IMR-90 (cell line): ENCODE measurements at regions not wholly inside any gene's neighbourhood (a gene's known extent, or its start where the extent isn't known, plus 50 kb on each side); places are given as distances from the start of the nearest gene placed in this dataset.

ENCODE experiments used
- ATAC-seq: fragments of 200-7000 bp; cut with Tn5 transposase; 2 replicates; pipeline ENCODE4 v1.9.1; 2020; ENCODE audit warnings: low read depth, mild to moderate bottlenecking, moderate library complexity
- BruUV-seq: library from RNA; stranded (reverse); fragments of 400-500 nt; replicated peaks from 2 replicates; lab custom pipeline; 2021; lab: Mats Ljungman, UMichigan
- CTCF ChIA-PET: fragments of 300-600 bp; formaldehyde crosslinking; extraction: SDS; loops from one replicate; lab custom pipeline; 2021; ENCODE audit warnings: antibody characterized with exemption; lab: Yijun Ruan, JAX
- POLR2A ChIA-PET: fragments of 300-600 bp; sonication (Branson Sonifier 250); formaldehyde crosslinking; loops from one replicate; lab custom pipeline; 2022; ENCODE audit warnings: antibody characterized with exemption; ENCODE audit not compliant: unreplicated experiment; lab: Charles Lee
- DNase-seq: peaks from one replicate; pipeline ENCODE4 v3.0.0; 2013
- H2AFZ ChIP-seq: replicated peaks from 2 replicates; pipeline ENCODE3; 2013; ENCODE audit warnings: low read length, mild to moderate bottlenecking; ENCODE audit not compliant: poor library complexity
- H2AK5ac ChIP-seq: 2 replicates; pipeline ENCODE4 v1.6.1; 2013; ENCODE audit warnings: low read depth, low read length, inconsistent platforms
- H2AK9ac ChIP-seq: replicated peaks from 2 replicates; pipeline ENCODE3; 2013; ENCODE audit warnings: mild to moderate bottlenecking, low read depth, low read length, moderate library complexity; ENCODE audit not compliant: poor library complexity
- H2BK120ac ChIP-seq: 2 replicates; pipeline ENCODE4 v1.6.1; 2013; ENCODE audit warnings: low read depth, low read length, inconsistent platforms
- H2BK15ac ChIP-seq: 3 replicates; pipeline ENCODE4 v1.6.1; 2013; ENCODE audit warnings: low read depth, low read length, inconsistent platforms
- H2BK20ac ChIP-seq: 2 replicates; pipeline ENCODE4 v1.6.1; 2013; ENCODE audit warnings: low read depth, mild to moderate bottlenecking, inconsistent platforms, low read length, moderate library complexity
- H2BK5ac ChIP-seq: 2 replicates; pipeline ENCODE4 v1.6.1; 2013; ENCODE audit warnings: mild to moderate bottlenecking, low read depth, low read length, inconsistent platforms; ENCODE audit not compliant: poor library complexity, severe bottlenecking
- H3K14ac ChIP-seq: replicated peaks from 2 replicates; pipeline ENCODE4 v1.6.1; 2013; ENCODE audit warnings: low read depth, low read length, inconsistent platforms
- H3K18ac ChIP-seq: 2 replicates; pipeline ENCODE4 v1.6.1; 2013; ENCODE audit warnings: low read depth, low read length, control low read depth
- H3K23ac ChIP-seq: 2 replicates; pipeline ENCODE4 v1.6.1; 2013; ENCODE audit warnings: low read depth, low read length, inconsistent platforms
- H3K27ac ChIP-seq: 2 replicates; pipeline ENCODE4 v1.5.1; 2013; ENCODE audit warnings: mild to moderate bottlenecking, control low read depth, low read length; ENCODE audit not compliant: insufficient read depth
- H3K27me3 ChIP-seq: 2 replicates; pipeline ENCODE4 v1.6.1; 2013; ENCODE audit warnings: low read length; ENCODE audit not compliant: control insufficient read depth, insufficient read depth
- H3K36me3 ChIP-seq: 2 replicates; pipeline ENCODE4 v1.6.1; 2013; ENCODE audit warnings: low read length, mixed read lengths; ENCODE audit not compliant: control insufficient read depth, insufficient read depth
- H3K4ac ChIP-seq: 2 replicates; pipeline ENCODE4 v1.6.1; 2013; ENCODE audit warnings: low read depth, low read length, inconsistent platforms
- H3K4me1 ChIP-seq: 2 replicates; pipeline ENCODE4 v1.6.1; 2013; ENCODE audit warnings: low read length, mixed read lengths; ENCODE audit not compliant: control insufficient read depth, insufficient read depth
- H3K4me2 ChIP-seq: 2 replicates; pipeline ENCODE4 v1.6.1; 2013; ENCODE audit warnings: low read depth, mild to moderate bottlenecking, control low read depth, low read length, moderate library complexity
- H3K4me3 ChIP-seq: 2 replicates; pipeline ENCODE4 v1.5.1; 2013; ENCODE audit warnings: low read depth, mild to moderate bottlenecking, control low read depth, low read length, moderate library complexity; ENCODE audit not compliant: insufficient read depth
- H3K56ac ChIP-seq: 2 replicates; pipeline ENCODE4 v1.6.1; 2013; ENCODE audit warnings: low read length, inconsistent platforms; ENCODE audit not compliant: insufficient read depth; ENCODE audit errors: extremely low read depth
- H3K79me1 ChIP-seq, 2 experiments: 2 replicates each; pipeline ENCODE4 v1.6.1; 2013; ENCODE audit warnings: low read length in 2 of 2, inconsistent platforms in 1 of 2, low read depth in 1 of 2
- H3K9ac ChIP-seq: 2 replicates; pipeline ENCODE4 v1.6.1; 2013; ENCODE audit warnings: low read depth, low read length, control low read depth
- H3K9me1 ChIP-seq: 2 replicates; pipeline ENCODE4 v1.6.1; 2013; ENCODE audit warnings: low read length, inconsistent platforms; ENCODE audit not compliant: insufficient read depth
- H3K9me3 ChIP-seq: 2 replicates; pipeline ENCODE4 v1.6.1; 2013; ENCODE audit warnings: low read length; ENCODE audit not compliant: control insufficient read depth, insufficient read depth
- H4K20me1 ChIP-seq: 2 replicates; pipeline ENCODE4 v1.6.1; 2013; ENCODE audit warnings: low read length, inconsistent platforms; ENCODE audit not compliant: insufficient read depth
- H4K5ac ChIP-seq: 2 replicates; pipeline ENCODE4 v1.6.1; 2013; ENCODE audit warnings: mild to moderate bottlenecking, low read depth, low read length, control low read depth
- H4K8ac ChIP-seq, 2 experiments: 2 replicates each; pipeline ENCODE4 v1.6.1; 2013; ENCODE audit warnings: low read depth in 2 of 2, low read length in 2 of 2, control low read depth in 1 of 2, inconsistent platforms in 1 of 2
- H4K91ac ChIP-seq: 2 replicates; pipeline ENCODE4 v1.6.1; 2013; ENCODE audit warnings: low read depth, low read length, inconsistent platforms; ENCODE audit not compliant: insufficient read depth
- BHLHE40 ChIP-seq: fragments of 150-350 bp; IDR thresholded peaks from 2 replicates; pipeline ENCODE4 v1.6.1; 2016; ENCODE audit warnings: mild to moderate bottlenecking, low read depth, low read length
- CEBPB ChIP-seq: IDR thresholded peaks from 2 replicates; pipeline ENCODE4 v1.6.1; 2012; ENCODE audit warnings: low read depth, low read length, improper control_type of control experiment
- CHD1 ChIP-seq: IDR thresholded peaks from 2 replicates; pipeline ENCODE4 v1.6.1; 2012; ENCODE audit warnings: low read depth, low read length, improper control_type of control experiment
- CTCF ChIP-seq: conservative IDR thresholded peaks from 2 replicates; pipeline ENCODE4 v1.5.1; 2012; ENCODE audit warnings: mild to moderate bottlenecking, low read depth, low read length, improper control_type of control experiment
- ELK1 ChIP-seq: fragments of 150-350 bp; IDR thresholded peaks from 2 replicates; pipeline ENCODE4 v1.6.1; 2016; ENCODE audit warnings: low read depth, mild to moderate bottlenecking, low read length, moderate library complexity, borderline replicate concordance
- FOS ChIP-seq: fragments of 150-350 bp; IDR thresholded peaks from 2 replicates; pipeline ENCODE4 v1.6.1; 2016; ENCODE audit warnings: low read depth, low read length
- MAFK ChIP-seq: IDR thresholded peaks from 2 replicates; pipeline ENCODE4 v1.6.1; 2012; ENCODE audit warnings: low read depth, low read length, improper control_type of control experiment
- MAZ ChIP-seq: IDR thresholded peaks from 2 replicates; pipeline ENCODE4 v1.6.1; 2012; ENCODE audit warnings: low read depth, mild to moderate bottlenecking, low read length, improper control_type of control experiment, moderate library complexity, borderline replicate concordance
- MXI1 ChIP-seq: IDR thresholded peaks from 2 replicates; pipeline ENCODE4 v1.6.1; 2012; ENCODE audit warnings: low read depth, mild to moderate bottlenecking, low read length, moderate library complexity, borderline replicate concordance
- POLR2A ChIP-seq: IDR thresholded peaks from 2 replicates; pipeline ENCODE4 v1.6.1; 2012; ENCODE audit warnings: mild to moderate bottlenecking, low read depth, low read length
- RAD21 ChIP-seq: IDR thresholded peaks from 2 replicates; pipeline ENCODE4 v1.6.1; 2012; ENCODE audit warnings: low read length, improper control_type of control experiment
- RFX5 ChIP-seq: IDR thresholded peaks from 2 replicates; pipeline ENCODE4 v1.8.0; 2012; ENCODE audit warnings: low read depth, mild to moderate bottlenecking, low read length, moderate library complexity
- SMC3 ChIP-seq: fragments of 150-350 bp; IDR thresholded peaks from 2 replicates; pipeline ENCODE4 v1.6.1; 2016; ENCODE audit warnings: low read depth, mild to moderate bottlenecking, antibody characterized with exemption, low read length, moderate library complexity
- USF2 ChIP-seq: fragments of 150-350 bp; IDR thresholded peaks from 2 replicates; pipeline ENCODE4 v1.6.1; 2017; ENCODE audit warnings: mild to moderate bottlenecking, antibody characterized with exemption, low read length, low read depth
- dilution Hi-C: fragments of 300-500 bp; cut with HindIII; formaldehyde crosslinking; loops from one replicate; pipeline ENCODE4 v1.14.3; 2018; ENCODE audit warnings: low sequenced_read_pairs; ENCODE audit not compliant: unreplicated experiment
- in situ Hi-C: fragments of 300-500 bp; cut with MboI; formaldehyde crosslinking; loops from 3 replicates; pipeline ENCODE4 v1.14.3; 2019; ENCODE audit warnings: low sequenced_read_pairs, inconsistent platforms, mixed read lengths
- intact Hi-C: fragments of 100-400 bp; cut with micrococcal nuclease; formaldehyde crosslinking; loops from 2 replicates; pipeline ENCODE4 v1.10.0; 2022

GRCh38 chr9:90054810-90055209 lies 450.0 kb downstream of the GADD45G start:
- H4K5ac ChIP-seq = no peak overlapping the region
- H3K9me3 ChIP-seq = no peaks in the 10 kb centered on the region
- dilution Hi-C loops (no loop called here), in situ Hi-C loops (no loop called here), intact Hi-C loops (no loop called here)
- H3K79me1 ChIP-seq = no peaks in the 10 kb centered on the region
- H2BK20ac ChIP-seq = no peak overlapping the region
- no peak overlapping the region for H3K4ac ChIP-seq
- H3K14ac ChIP-seq = no peak overlapping the region
- H4K91ac ChIP-seq = no peak overlapping the region
- DNase-seq (no peak), ATAC-seq (no peak)
- no peaks in the 10 kb centered on the region; the same call in 1 of the 2 replicates for H3K27me3 ChIP-seq
- no peaks in the 10 kb centered on the region for H3K36me3 ChIP-seq
- H3K9me1 ChIP-seq = no peaks in the 10 kb centered on the region
- no peak overlapping the region for H3K23ac ChIP-seq
- BruUV-seq = no TSS peak
- no peak overlapping the region for H3K56ac ChIP-seq
- no peak overlapping the region for H3K27ac ChIP-seq
- H3K4me3 ChIP-seq = no peak overlapping the region
- H4K8ac ChIP-seq = no peak overlapping the region
- no peak overlapping the region for H2AK5ac ChIP-seq
- no peak overlapping the region for H3K4me2 ChIP-seq
- H3K18ac ChIP-seq = no peak overlapping the region
- no peak overlapping the region for H3K9ac ChIP-seq
- TF ChIP-seq MAFK (no peak), CHD1 (no peak), SMC3 (no peak), MXI1 (no peak), CTCF (no peak), RFX5 (no peak), FOS (no peak), ELK1 (no peak), POLR2A (no peak), BHLHE40 (no peak), USF2 (no peak), MAZ (no peak), CEBPB (no peak), RAD21 (no peak)
- no peak overlapping the region for H2BK15ac ChIP-seq
- H2AFZ ChIP-seq = no peak overlapping the region
- no peaks in the 10 kb centered on the region for H3K4me1 ChIP-seq
- H2BK120ac ChIP-seq = no peak overlapping the region
- no peak overlapping the region for H2BK5ac ChIP-seq
- H4K20me1 ChIP-seq = no peaks in the 10 kb centered on the region
- POLR2A ChIA-PET = no interaction called here
- CTCF ChIA-PET = no interaction called here
- no peak overlapping the region for H2AK9ac ChIP-seq
